IPS-NIHi11 (cell line): ENCODE measurements at regions not wholly inside any gene's neighbourhood (a gene's known extent, or its start where the extent isn't known, plus 50 kb on each side); places are given as distances from the start of the nearest gene placed in this dataset.
"Not testable (repeated sequence)": the region's sequence is repeated elsewhere in the genome, so short reads cannot be mapped to it uniquely, and the experiment has no call there.

Experiments used
- DNase-seq: peaks from one replicate; pipeline ENCODE4 v3.0.0; 2012; ENCODE audit warnings: mixed read lengths, low spot score

GRCh38 chr1:29944253-29944905 is 708.1 kb downstream of the PTPRU start:
- DNase-seq = no peak

- no peak for DNase-seq
Observed at GRCh38 chr1:29943034-29943433, 706.7 kb downstream of the PTPRU start.

DNA sequence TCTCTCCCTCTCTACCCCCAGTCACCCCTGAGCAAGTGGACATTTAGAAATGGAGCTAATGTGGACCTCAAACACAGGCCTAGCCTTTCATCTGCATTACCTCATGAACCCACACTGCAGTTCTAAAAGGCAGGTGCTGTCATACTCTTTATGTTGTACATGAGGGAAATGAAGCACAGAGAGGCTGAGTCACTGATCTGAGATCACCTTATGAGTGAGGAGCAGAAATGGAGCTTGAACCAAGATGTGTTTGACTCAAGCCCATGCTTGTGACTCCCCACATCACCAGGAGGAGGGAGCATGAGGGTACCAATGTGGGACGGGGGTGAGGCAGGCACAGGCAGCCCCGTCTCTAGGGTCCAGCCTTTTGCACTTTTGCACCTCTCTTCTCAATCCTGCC is 702.8 kb downstream of the PTPRU start:
- DNase-seq = no peak

GRCh38 chr1:29937356-29937755 is 701.0 kb downstream of the PTPRU start:
- no peak for DNase-seq

- DNase-seq = no peak
Observed at GRCh38 chr1:29936031-29936544, 699.8 kb downstream of the PTPRU start.

GRCh38 chr1:29934255-29934772 is 698.0 kb downstream of the PTPRU start:
- DNase-seq = no peak

- no peak for DNase-seq
Observed at GRCh38 chr1:29933067-29933466, 696.7 kb downstream of the PTPRU start.

DNA sequence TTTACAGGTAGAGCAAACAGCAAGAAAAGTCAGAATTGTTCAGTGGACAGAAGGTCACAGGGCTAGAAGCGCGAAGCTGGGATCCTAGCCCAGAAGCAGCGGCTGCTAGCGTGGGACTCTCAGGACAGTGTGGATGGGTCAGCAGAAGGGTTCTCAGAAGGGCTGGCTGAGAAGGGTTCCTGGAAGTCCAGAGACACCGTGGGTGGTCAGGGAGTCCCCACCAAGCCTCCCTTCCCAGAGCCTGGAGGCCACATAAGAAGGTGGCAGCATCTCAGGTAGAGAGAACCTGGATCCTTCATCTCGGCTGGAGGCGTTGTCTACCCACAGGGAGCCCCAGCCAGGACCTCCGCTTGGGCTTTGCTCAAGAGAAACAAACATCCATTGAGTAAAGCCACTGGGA is 696.3 kb downstream of the PTPRU start:
- no peak for DNase-seq

DNA sequence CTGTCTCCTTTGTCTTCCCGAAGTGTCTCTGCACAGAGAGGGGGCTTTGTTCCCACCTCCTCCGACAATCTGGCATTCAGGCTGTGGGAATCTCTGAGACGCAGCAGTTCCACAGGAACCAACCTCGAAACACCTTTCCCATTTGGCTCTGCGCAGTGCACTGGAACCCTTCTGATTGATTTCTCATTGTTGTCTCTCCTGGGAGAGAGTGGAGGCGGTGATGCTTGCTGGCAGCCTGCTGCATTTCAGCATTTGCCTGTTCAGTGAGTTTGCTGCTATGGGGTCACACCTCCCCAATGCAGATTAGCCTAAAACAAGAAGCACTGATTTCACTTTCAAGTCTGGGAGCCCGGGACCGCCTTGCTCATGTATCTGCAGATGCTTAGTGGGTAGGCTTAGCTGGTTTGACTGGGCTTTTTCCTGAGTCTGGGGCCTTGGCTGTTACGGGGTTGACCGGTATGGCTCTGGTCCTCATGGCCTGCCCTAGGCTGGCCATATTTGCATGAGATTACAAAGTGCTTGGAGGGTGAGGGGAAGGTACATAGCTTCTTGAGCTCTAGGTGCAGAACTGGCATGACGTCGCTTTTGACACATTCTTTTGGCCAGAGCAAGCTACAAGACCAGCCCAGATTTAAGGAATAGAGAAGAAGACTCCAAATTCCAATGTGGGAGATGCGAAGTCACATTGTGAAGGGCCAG is 695.3 kb downstream of the PTPRU start:
- DNase-seq = no peak

- DNase-seq = no peak
Observed at GRCh38 chr1:29925058-29925457, 688.7 kb downstream of the PTPRU start.

DNA sequence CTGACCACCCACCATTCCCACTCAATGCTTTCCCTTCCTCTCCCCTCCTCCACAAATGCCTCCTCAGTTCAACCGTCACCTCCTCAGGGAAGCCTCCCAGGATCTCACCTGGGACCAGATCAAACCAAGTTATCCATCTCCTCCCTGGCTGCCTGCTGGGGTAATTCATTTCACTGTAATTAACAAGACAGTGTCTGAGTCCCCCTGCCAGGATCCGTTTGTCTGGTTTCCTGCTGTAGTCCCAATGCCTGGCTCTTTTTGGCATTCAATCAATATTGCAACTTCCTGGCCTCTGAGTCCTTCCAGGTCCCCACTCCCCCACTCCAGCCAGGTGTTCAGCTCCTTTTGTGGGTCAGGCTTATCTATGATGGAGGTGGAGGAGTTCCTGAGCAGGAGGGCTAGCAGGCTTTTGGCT is 687.7 kb downstream of the PTPRU start:
- DNase-seq = peak; percentile 41

DNA sequence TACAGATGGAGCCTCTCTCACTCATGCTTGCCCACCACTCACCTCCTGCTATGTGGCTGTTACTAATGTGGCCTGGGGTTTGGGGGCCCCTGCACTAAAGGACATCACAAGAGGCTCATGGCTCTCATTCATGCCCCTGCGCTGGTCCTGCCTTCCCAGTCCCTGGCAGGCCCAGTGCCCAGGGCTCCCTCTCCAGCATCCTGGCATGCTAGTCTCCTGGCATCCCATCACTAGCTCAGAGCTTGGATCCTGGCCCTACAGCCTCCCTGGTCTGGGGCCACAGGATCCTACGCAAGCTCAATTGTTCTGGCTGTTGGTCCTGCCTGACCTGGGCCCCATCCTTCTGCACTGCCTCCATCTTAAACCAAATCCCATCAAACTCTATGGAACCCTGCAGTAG is 685.4 kb downstream of the PTPRU start:
- no peak for DNase-seq

- DNase-seq = no peak
Observed at GRCh38 chr1:29920784-29921183, 684.5 kb downstream of the PTPRU start.

DNA sequence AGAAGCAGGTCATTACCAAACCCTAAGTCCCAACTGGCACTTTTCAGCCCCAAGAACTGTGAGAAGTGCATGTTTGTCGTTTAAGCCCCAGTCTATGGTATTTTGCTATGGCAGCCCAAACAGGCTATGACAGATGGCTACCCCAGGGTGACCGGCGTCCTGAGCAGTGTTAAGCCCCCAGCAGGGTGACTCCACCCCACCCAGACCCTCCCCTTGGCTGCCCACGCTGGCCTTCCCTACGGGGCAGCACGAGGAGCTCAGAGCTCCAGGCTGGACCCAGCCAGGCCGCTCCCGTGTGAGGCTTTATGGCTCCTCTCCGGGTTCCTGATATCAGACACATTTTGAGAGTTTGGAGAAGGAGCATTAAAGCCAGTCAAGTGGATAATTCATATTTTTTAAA is 684.0 kb downstream of the PTPRU start:
- DNase-seq = no peak

- not testable (repeated sequence) for DNase-seq
Observed at GRCh38 chr1:29919041-29919440, 682.7 kb downstream of the PTPRU start.

DNA sequence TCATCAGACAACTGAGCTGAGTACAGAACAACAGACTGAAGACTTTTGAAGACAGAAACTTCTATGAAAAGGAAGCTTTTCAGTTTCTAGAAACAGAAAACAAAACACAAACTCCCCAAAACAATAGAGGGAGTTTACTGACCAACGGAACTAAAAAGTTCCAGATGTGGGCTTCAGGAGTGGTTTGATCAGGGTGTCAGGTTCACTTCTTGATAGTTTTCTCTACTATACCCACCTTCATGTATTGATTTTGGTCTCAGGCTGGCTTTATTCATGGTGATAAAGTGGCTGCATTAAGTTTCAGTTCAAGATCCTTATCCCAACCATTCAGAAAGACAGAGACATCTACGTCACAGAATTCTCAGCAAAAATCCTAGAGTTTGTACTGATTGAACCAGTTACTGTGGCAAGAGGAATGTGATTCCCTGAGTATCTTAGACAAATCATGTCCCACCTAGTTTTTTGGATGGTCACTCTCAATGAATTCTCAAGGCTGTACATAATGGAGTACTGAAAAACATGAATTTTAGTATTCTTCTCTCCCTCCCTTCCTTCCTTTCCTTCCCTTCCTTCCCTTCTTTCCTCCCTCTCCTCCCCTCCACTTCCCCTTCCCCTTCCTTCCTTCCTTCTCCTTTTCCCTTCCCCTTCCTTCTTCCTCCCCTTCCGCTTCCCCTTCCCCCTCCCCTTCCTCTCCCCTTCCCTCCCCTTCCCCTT is 680.5 kb downstream of the PTPRU start:
- DNase-seq = no peak

GRCh38 chr1:29914936-29915335 is 678.6 kb downstream of the PTPRU start:
- DNase-seq = no peak

- no peak for DNase-seq
Observed at GRCh38 chr1:29912425-29912824, 676.1 kb downstream of the PTPRU start.

- no peak for DNase-seq
Observed at GRCh38 chr1:29909962-29910361, 673.6 kb downstream of the PTPRU start.

GRCh38 chr1:29907596-29907995 is 671.3 kb downstream of the PTPRU start:
- DNase-seq = no peak

GRCh38 chr1:29906927-29907326 is 670.6 kb downstream of the PTPRU start:
- no peak for DNase-seq

GRCh38 chr1:29903548-29904166 is 667.3 kb downstream of the PTPRU start:
- no peak for DNase-seq
